Lower leg skin (tissue), 3 donors: ENCODE measurements at regions not wholly inside any gene's neighbourhood (a gene's known extent, or its start where the extent isn't known, plus 50 kb on each side); places are given as distances from the start of the nearest gene placed in this dataset.

ENCODE experiments used
- POLR2A ChIP-seq, 2 donors: fragments of 450-650 bp; IDR thresholded peaks; one replicate each; pipeline ENCODE4 v1.6.1; 2016 to 2017; ENCODE audit warnings: antibody characterized with exemption in 2 of 2, mild to moderate bottlenecking in 1 of 2, moderate library complexity in 1 of 2
- TF ChIP-seq, protein P1 (sequence below), 3 donors: fragments of 450-650 bp; IDR thresholded peaks; one replicate each; pipeline ENCODE4 v1.5.1; 2016; ENCODE audit warnings: antibody characterized with exemption in 3 of 3, mild to moderate bottlenecking in 3 of 3, moderate library complexity in 2 of 3

- TF ChIP-seq, protein P1, sequence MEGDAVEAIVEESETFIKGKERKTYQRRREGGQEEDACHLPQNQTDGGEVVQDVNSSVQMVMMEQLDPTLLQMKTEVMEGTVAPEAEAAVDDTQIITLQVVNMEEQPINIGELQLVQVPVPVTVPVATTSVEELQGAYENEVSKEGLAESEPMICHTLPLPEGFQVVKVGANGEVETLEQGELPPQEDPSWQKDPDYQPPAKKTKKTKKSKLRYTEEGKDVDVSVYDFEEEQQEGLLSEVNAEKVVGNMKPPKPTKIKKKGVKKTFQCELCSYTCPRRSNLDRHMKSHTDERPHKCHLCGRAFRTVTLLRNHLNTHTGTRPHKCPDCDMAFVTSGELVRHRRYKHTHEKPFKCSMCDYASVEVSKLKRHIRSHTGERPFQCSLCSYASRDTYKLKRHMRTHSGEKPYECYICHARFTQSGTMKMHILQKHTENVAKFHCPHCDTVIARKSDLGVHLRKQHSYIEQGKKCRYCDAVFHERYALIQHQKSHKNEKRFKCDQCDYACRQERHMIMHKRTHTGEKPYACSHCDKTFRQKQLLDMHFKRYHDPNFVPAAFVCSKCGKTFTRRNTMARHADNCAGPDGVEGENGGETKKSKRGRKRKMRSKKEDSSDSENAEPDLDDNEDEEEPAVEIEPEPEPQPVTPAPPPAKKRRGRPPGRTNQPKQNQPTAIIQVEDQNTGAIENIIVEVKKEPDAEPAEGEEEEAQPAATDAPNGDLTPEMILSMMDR (IDR thresholded peaks at IDR 0.05) = no peak
- TF ChIP-seq POLR2A (IDR thresholded peaks at IDR 0.05) = no peak
These were observed 338.3 kb upstream of the KLF4 start for GRCh38 chr9:107827884-107828283.
